ENCODE measurements at regions not wholly inside any gene's neighbourhood (a gene's known extent, or its start where the extent isn't known, plus 50 kb on each side); places are given as distances from the start of the nearest gene placed in this dataset.

DNA sequence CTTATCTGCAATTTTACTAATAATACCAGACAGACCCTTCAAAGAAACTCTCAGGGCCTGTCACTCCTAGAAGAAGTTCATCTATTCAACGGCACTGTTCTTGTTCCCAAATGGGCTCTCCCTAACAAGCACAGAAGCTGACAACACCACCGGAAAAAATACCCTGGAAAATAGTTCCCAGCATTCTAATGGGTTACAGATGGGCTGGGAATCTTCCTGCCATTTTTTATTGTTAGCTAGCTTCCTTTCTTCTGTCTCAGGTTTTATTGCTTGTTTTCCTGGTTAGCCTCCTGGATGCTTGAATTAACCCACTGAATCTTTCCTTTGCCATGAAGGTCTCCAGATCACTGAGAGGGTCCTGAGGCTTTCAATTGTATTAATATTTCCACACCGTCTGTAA lies 689.8 kb upstream of the NRP1 start:
- Histone ChIP-seq H3K4me1 (no peaks in the 10 kb centered on the region), H3K9me3 (peaks cover 9% of the 10 kb centered on the region), H3K27me3 (replicated peaks; ENCODE audit: control insufficient read depth, insufficient read depth, low read length) (no peaks in the 10 kb centered on the region), H3K4me3 (ENCODE audit: low read depth, low read length) (no peak overlapping the region), H3K36me3 (ENCODE audit: control insufficient read depth, insufficient read depth, low read length) (no peaks in the 10 kb centered on the region)
- Mint-ChIP-seq H3K4me3 (ENCODE audit: unreplicated experiment) (no peak overlapping the region), H3K9me3 (ENCODE audit: unreplicated experiment) (peaks cover 20% of the 10 kb centered on the region), H3K27ac (ENCODE audit: unreplicated experiment) (no peak overlapping the region), H3K27me3 (ENCODE audit: insufficient read depth, unreplicated experiment) (no peaks in the 10 kb centered on the region), H3K36me3 (ENCODE audit: insufficient read depth, unreplicated experiment) (no peaks in the 10 kb centered on the region), H3K4me1 (ENCODE audit: low read depth, unreplicated experiment) (no peaks in the 10 kb centered on the region)
- TF ChIP-seq, protein P1, sequence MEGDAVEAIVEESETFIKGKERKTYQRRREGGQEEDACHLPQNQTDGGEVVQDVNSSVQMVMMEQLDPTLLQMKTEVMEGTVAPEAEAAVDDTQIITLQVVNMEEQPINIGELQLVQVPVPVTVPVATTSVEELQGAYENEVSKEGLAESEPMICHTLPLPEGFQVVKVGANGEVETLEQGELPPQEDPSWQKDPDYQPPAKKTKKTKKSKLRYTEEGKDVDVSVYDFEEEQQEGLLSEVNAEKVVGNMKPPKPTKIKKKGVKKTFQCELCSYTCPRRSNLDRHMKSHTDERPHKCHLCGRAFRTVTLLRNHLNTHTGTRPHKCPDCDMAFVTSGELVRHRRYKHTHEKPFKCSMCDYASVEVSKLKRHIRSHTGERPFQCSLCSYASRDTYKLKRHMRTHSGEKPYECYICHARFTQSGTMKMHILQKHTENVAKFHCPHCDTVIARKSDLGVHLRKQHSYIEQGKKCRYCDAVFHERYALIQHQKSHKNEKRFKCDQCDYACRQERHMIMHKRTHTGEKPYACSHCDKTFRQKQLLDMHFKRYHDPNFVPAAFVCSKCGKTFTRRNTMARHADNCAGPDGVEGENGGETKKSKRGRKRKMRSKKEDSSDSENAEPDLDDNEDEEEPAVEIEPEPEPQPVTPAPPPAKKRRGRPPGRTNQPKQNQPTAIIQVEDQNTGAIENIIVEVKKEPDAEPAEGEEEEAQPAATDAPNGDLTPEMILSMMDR (IDR thresholded peaks at IDR 0.05; ENCODE audit: insufficient read depth in 1 of 2, low read depth in 1 of 2, low read length in 1 of 2, severe bottlenecking in 1 of 2, unreplicated experiment in 1 of 2): no peak
- DNase-seq: no peak
- POLR2A ChIA-PET: no interaction called here
- intact Hi-C loops (cut with micrococcal nuclease; ENCODE audit: unreplicated experiment): no loop called here
- no TSS peak for BruUV-seq (replicated peaks)
- CTCF ChIA-PET: no interaction called here

DNA sequence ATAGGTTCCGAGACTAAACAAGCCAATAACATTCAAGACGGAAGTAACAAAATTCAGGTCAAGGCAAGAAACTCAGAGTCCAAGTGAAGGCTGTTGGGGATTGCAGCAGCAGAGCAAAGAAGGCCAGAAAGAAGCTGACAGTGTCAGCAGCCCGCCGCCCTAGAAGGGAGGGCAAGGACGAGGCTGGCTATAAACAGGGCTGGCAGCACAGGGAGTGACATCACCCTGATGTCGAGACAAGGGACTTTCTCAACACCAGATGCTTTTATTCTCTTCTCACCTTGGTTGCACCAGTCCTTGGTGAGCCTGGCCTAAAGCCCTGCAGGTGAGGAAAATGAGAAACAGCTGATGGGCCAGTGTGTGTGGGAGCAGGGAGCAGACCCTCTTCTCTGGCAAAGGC lies 687.7 kb upstream of the NRP1 start:
- no peak for DNase-seq
- POLR2A ChIA-PET: no interaction called here
- Histone ChIP-seq H3K27me3 (replicated peaks; ENCODE audit: control insufficient read depth, insufficient read depth, low read length) (no peaks in the 10 kb centered on the region), H3K36me3 (ENCODE audit: control insufficient read depth, insufficient read depth, low read length) (no peaks in the 10 kb centered on the region), H3K4me3 (ENCODE audit: low read depth, low read length) (no peak overlapping the region), H3K4me1 (no peaks in the 10 kb centered on the region), H3K9me3 (peaks cover 9% of the 10 kb centered on the region)
- TF ChIP-seq, protein P1 (IDR thresholded peaks at IDR 0.05; ENCODE audit: insufficient read depth in 1 of 2, low read depth in 1 of 2, low read length in 1 of 2, severe bottlenecking in 1 of 2, unreplicated experiment in 1 of 2): no peak
- Mint-ChIP-seq H3K36me3 (ENCODE audit: insufficient read depth, unreplicated experiment) (no peaks in the 10 kb centered on the region), H3K27ac (ENCODE audit: unreplicated experiment) (no peak overlapping the region), H3K9me3 (ENCODE audit: unreplicated experiment) (peaks cover 20% of the 10 kb centered on the region), H3K4me1 (ENCODE audit: low read depth, unreplicated experiment) (no peaks in the 10 kb centered on the region), H3K27me3 (ENCODE audit: insufficient read depth, unreplicated experiment) (no peaks in the 10 kb centered on the region), H3K4me3 (ENCODE audit: unreplicated experiment) (no peak overlapping the region)
- intact Hi-C loops (cut with micrococcal nuclease; ENCODE audit: unreplicated experiment): no loop called here
- no TSS peak for BruUV-seq (replicated peaks)
- CTCF ChIA-PET: interaction anchor here (0.5 to 0.6 kb wide), 2 partner anchors 29 to 160 kb away, joined by 3 to 4 read pairs; no protein-coding TSS in a partner anchor

DNA sequence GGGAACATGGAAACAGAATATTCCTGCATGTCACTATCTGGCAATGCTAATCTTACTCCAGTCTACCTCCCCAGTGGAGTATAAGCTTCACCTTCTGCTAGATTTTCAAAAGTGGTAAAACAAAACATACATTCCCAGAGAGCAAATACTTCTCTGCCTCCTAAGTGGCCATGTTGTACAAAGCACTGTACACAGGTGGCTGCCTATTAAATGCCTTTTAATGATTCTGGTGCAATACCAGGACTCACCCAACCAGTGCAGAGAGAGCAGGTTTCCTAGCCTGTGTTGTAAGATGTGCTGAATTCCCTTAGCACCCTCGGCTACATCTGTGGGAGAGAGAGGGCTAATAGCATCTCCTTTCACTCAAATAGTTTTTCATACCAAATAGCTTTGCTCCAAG lies 684.3 kb upstream of the NRP1 start:
- Histone ChIP-seq H3K36me3 (ENCODE audit: control insufficient read depth, insufficient read depth, low read length) (no peaks in the 10 kb centered on the region), H3K4me3 (ENCODE audit: low read depth, low read length) (no peak overlapping the region), H3K27me3 (replicated peaks; ENCODE audit: control insufficient read depth, insufficient read depth, low read length) (no peaks in the 10 kb centered on the region), H3K4me1 (no peaks in the 10 kb centered on the region), H3K9me3 (no peaks in the 10 kb centered on the region)
- H3K27me3 Mint-ChIP-seq (ENCODE audit: insufficient read depth, unreplicated experiment): no peaks in the 10 kb centered on the region
- intact Hi-C loops (cut with micrococcal nuclease; ENCODE audit: unreplicated experiment): no loop called here
- no peak for DNase-seq
- POLR2A ChIA-PET: no interaction called here
- H3K27ac Mint-ChIP-seq (ENCODE audit: unreplicated experiment): no peak overlapping the region
- peaks cover 10% of the 10 kb centered on the region for H3K4me1 Mint-ChIP-seq (ENCODE audit: low read depth, unreplicated experiment)
- H3K36me3 Mint-ChIP-seq (ENCODE audit: insufficient read depth, unreplicated experiment): no peaks in the 10 kb centered on the region
- no TSS peak for BruUV-seq (replicated peaks)
- TF ChIP-seq, protein P1 (IDR thresholded peaks at IDR 0.05; ENCODE audit: insufficient read depth in 1 of 2, low read depth in 1 of 2, low read length in 1 of 2, severe bottlenecking in 1 of 2, unreplicated experiment in 1 of 2): no peak
- H3K4me3 Mint-ChIP-seq (ENCODE audit: unreplicated experiment): no peak overlapping the region
- CTCF ChIA-PET: interaction anchor here (0.6 kb wide), 1 partner anchor 628 kb away, joined by 3 read pairs; no protein-coding TSS in a partner anchor
- H3K9me3 Mint-ChIP-seq (ENCODE audit: unreplicated experiment): peaks cover 1% of the 10 kb centered on the region

Data from Caco-2 (cell line).